Large intestine (tissue), 3 donors: ENCODE measurements at regions not wholly inside any gene's neighbourhood (a gene's known extent, or its start where the extent isn't known, plus 50 kb on each side); places are given as distances from the start of the nearest gene placed in this dataset.
"Not testable (repeated sequence)": the region's sequence is repeated elsewhere in the genome, so short reads cannot be mapped to it uniquely, and the experiment has no call there.

Source experiments
- DNase-seq, 2 donors: peaks; one replicate each; pipeline versions ENCODE4 v3.0.0 to v3.0.0-alpha.2; 2013
- H3K27ac ChIP-seq: one replicate; pipeline ENCODE4 v1.5.1; 2013; ENCODE audit warnings: low read length
- H3K27me3 ChIP-seq: 2 replicates; pipeline ENCODE4 v1.6.1; 2013; ENCODE audit warnings: low read length; ENCODE audit not compliant: control insufficient read depth, insufficient read depth
- H3K36me3 ChIP-seq: 2 replicates; pipeline ENCODE4 v1.6.1; 2013; ENCODE audit warnings: low read length; ENCODE audit not compliant: control insufficient read depth, insufficient read depth
- H3K4me1 ChIP-seq: one replicate; pipeline ENCODE4 v1.6.1; 2013; ENCODE audit warnings: low read length; ENCODE audit not compliant: control insufficient read depth, insufficient read depth
- H3K4me3 ChIP-seq: one replicate; pipeline ENCODE4 v1.5.1; 2013; ENCODE audit warnings: low read length
- H3K9me3 ChIP-seq: one replicate; pipeline ENCODE4 v1.6.1; 2013; ENCODE audit warnings: mild to moderate bottlenecking, low read depth, low read length, moderate library complexity; ENCODE audit not compliant: control insufficient read depth
- WGBS: methylation state at CpG from one replicate; pipeline ENCODE4 v1.1.5; 2013; ENCODE audit warnings: low lambda C conversion rate; ENCODE audit not compliant: insufficient coverage; 5-methylcytosine and 5-hydroxymethylcytosine counted together

DNA sequence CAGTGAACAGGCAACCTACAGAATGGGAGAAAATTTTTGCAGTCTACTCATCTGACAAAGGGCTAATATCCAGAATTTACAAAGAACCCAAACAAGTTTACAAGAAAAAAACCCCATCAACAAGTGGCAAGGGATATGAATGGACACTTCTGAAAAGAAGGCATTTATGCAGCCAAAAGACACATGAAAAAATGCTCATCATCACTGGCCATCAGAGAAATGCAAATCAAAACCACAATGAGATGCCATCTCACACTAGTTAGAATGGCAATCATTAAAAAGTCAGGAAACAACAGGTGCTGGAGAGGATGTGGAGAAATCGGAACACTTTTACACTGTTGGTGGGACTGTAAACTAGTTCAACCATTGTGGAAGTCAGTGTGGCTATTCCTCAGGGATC, 80.3 kb downstream of the ZNF474 start:
- not testable (repeated sequence) for H3K27ac ChIP-seq, H3K27me3 ChIP-seq, DNase-seq, H3K4me1 ChIP-seq, H3K36me3 ChIP-seq, H3K4me3 ChIP-seq, H3K9me3 ChIP-seq
- no CpG with 5 or more reads among the region's 1 CpG for WGBS

DNA sequence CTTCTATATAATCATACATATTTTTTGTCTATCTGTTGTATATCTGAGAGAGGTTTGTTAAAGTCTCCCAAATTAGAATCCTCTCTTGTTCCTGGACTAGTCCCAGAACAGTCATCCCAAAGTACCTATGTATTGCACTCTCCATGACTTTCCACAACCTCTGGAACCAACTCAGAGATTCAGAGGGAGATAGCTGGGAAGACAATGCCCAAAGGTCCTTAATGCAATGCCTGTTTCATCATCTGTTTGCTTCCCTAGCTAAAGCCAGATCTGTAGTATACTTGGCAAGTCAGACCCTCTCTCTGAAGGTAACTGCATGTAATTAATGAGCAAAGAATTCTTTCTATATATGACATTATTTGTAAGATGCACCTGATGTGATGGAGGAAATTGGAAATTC, 89.4 kb downstream of the ZNF474 start:
- Histone ChIP-seq H3K4me3 (no peak overlapping the region), H3K27ac (no peak overlapping the region), H3K4me1 (no peaks in the 10 kb centered on the region), H3K36me3 (no peaks in the 10 kb centered on the region), H3K9me3 (no peaks in the 10 kb centered on the region), H3K27me3 (no peaks in the 10 kb centered on the region)
- DNase-seq = no peak

DNA sequence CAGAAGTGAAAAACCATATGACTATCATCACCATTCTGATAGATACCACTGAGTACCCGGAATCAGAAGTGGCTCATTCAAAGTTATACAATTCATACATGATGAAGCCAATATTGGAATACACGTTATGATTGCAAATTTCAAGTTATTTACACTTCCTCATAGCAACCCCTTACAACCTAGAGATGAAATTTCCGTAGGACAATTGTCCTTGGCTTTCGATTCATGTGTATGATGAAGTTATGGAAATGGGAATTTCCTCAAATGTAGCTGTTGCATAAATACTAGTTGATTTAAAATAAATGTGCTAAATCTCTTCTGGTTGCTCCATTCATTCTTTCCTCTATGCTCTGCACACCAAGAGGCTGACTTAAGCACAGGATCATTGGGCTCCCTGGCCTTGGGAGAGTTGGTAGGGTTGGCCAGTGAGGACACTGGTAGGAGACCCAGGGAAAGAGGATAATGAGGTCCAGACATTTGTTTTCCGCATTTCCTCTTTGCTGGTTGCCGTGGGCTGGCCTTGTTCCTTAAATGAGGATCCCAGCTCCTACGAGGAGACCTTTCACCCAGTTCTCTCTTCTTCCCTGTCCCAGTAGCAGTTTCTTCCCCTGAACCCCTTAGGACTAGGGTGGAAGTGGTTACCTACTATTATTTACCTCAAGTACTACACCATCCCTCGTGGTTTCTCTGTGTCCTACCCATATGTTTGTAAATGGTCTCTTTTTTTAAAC, 90.3 kb downstream of the ZNF474 start:
- no peaks in the 10 kb centered on the region for H3K4me1 ChIP-seq
- H3K36me3 ChIP-seq = no peaks in the 10 kb centered on the region
- DNase-seq = no peak
- H3K27ac ChIP-seq = no peak overlapping the region
- H3K9me3 ChIP-seq = no peaks in the 10 kb centered on the region
- WGBS = 100% methylated on average over 1 of the region's 8 CpGs
- H3K27me3 ChIP-seq = no peaks in the 10 kb centered on the region
- no peak overlapping the region for H3K4me3 ChIP-seq

DNA sequence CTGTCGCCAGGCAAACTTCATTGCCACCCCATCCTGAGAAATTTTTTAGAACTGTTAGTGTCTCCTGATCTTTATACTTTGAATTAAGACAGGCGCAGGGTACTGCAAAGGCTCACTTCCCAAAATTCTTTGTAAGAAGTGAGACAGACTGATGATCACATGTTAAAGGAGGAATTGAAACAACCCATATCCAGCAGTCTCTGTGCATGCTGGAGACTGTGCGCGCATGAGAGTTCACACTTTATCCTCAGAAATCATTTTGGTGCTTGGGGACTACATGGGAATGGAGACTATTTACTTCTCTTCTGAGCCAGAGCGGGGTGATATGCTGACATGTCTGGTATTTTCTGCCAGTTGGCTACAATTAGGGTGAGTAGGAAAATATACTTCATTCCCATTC, 91.2 kb downstream of the ZNF474 start:
- DNase-seq = no peak
- Histone ChIP-seq H3K9me3 (no peaks in the 10 kb centered on the region), H3K4me3 (no peak overlapping the region), H3K4me1 (no peaks in the 10 kb centered on the region), H3K27ac (no peak overlapping the region), H3K27me3 (no peaks in the 10 kb centered on the region), H3K36me3 (no peaks in the 10 kb centered on the region)
- WGBS = no CpG with 5 or more reads among the region's 5 CpGs

DNA sequence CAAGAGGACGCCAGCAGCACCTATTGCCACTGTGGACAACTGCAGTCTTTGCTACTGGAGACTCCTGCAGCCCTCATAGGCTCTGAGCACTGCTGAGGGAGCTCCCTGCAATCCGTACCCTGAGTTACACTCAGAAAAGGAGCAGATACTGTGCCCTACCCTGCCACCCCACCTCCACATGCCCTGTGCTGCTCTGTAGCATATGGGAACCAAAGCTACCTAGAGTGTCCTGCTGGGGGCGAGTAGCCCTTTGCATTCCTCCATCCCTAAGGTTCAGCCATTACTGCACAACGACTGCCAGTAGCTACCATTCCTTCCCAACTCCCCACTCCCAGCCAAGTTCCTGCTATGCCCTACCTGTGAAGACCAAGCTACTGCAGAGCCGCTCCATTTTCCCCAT, 90.2 kb upstream of the SNCAIP start:
- H3K4me1 ChIP-seq = no peaks in the 10 kb centered on the region
- no peak for DNase-seq
- no CpG with 5 or more reads among the region's 5 CpGs for WGBS
- no peak overlapping the region for H3K4me3 ChIP-seq
- H3K27ac ChIP-seq = no peak overlapping the region
- no peaks in the 10 kb centered on the region for H3K36me3 ChIP-seq
- no peaks in the 10 kb centered on the region for H3K9me3 ChIP-seq
- H3K27me3 ChIP-seq = no peaks in the 10 kb centered on the region

DNA sequence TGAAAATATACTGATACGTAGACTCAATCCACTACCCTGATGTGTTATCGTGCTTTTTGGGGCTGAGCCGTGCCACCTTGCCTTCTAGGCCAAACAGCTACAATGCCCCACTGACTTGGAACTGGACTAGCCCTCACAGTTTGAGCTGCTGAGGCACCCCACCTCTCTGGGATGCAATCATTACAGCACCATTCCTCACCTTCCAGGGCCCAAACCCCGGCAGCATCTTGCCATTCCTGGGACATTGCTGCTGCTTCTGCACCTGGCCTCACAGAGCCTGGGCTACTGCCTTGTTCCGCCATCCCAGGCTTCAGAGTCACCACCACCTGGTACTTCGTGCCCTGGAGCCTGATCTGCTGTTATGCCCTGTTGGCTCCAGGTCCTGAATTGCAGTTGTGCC, 89.5 kb upstream of the SNCAIP start:
- Histone ChIP-seq H3K9me3 (no peaks in the 10 kb centered on the region), H3K4me1 (no peaks in the 10 kb centered on the region), H3K27ac (no peak overlapping the region), H3K36me3 (no peaks in the 10 kb centered on the region), H3K4me3 (no peak overlapping the region), H3K27me3 (no peaks in the 10 kb centered on the region)
- no CpG with 5 or more reads among the region's 6 CpGs for WGBS
- no peak for DNase-seq

DNA sequence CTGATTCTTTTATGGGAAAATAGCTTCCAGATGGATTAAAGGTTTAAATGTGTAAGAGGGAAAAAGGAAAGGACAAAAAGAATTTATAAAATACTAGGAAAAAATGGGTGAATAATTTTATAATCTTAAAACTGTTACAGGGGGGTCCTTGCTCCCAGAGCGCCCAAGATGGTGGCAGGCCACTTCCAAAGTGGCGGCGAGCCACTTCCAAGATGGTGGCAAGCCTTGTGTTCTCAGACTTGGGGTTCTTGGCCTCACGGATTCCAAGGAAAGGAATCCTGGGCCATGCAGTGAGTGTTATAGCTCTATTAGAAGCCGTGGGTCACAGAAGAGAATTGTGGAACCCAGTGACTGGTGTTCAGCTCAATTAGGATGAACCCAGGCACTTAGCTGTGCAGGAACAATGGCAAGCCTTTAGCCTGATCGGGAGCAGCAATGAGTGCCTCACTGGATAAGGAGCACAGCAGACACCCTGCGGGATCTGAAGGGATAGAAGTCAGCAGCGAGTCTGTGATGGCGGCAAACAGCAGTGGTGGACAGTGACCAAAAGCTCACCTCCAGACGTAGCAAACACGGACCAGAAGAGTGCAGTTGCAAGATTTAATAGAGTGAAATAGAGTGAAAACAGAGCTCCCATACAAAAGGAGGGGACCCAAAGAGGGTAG, 83.2 kb upstream of the SNCAIP start:
- no peaks in the 10 kb centered on the region for H3K9me3 ChIP-seq
- H3K27me3 ChIP-seq = no peaks in the 10 kb centered on the region
- no peak for DNase-seq
- no peaks in the 10 kb centered on the region for H3K36me3 ChIP-seq
- WGBS = no CpG with 5 or more reads among the region's 11 CpGs
- H3K4me1 ChIP-seq = no peaks in the 10 kb centered on the region
- no peak overlapping the region for H3K4me3 ChIP-seq
- no peak overlapping the region for H3K27ac ChIP-seq

DNA sequence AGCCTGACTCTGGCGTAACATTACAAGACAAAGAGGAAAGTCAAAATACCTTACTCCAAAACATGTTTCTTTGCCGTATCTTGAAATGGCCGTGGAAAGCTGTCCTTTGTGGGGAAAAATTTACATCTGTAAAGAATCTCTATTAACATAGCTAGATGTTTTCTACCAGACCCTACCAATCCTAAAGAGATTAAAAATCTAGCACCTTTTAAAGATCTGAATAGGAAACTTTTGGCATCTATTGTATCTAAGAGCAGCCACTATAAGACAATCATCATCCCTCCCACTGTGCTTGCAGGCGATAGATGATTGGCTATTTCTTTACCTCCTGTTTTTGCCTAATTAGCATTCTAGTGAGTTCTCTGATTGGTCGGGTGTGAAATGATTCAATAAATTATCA, 82.5 kb upstream of the SNCAIP start:
- no peaks in the 10 kb centered on the region for H3K36me3 ChIP-seq
- H3K4me3 ChIP-seq = no peak overlapping the region
- H3K27ac ChIP-seq = no peak overlapping the region
- no peaks in the 10 kb centered on the region for H3K27me3 ChIP-seq
- H3K4me1 ChIP-seq = no peaks in the 10 kb centered on the region
- DNase-seq = no peak
- 100% methylated on average over 2 of the region's 5 CpGs for WGBS
- no peaks in the 10 kb centered on the region for H3K9me3 ChIP-seq

DNA sequence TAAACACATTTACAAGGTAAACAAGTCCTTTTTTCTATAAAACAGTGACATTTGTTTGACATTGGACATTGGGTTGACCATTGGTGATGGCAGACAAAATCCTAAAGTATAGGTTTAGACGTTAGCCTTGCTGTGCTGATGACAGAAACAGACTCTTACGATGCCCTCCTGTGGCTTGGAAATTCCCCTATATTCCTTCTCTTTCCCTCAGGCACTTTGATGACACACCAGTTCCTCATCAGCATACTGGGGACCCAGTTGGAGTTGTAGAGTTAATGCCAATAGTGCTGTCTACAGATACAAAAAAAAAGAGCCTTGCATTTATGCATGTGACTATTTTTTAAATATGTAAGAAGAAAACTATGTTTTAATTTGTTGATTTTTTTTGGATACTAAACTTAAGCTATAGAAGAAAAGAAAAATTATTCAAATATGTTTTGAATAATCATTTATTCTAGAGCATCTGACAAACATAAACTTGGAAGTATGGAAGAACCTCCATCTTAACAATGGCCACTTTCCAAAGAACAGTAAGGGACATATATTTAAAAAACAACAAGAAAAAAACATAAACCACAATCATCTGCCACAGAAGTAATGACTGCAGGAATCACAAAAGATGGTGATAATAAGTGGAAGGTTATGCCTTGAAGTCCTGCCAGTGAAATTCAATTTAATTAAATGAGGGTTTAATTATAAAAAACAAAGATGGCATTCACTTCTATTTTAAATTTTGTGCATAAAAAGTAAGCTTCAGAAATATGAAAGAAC, 75.6 kb upstream of the SNCAIP start:
- no peak overlapping the region for H3K4me3 ChIP-seq
- no peaks in the 10 kb centered on the region for H3K9me3 ChIP-seq
- whole genome bisulfite sequencing = no CpG with 5 or more reads among the region's 2 CpGs
- H3K4me1 ChIP-seq = no peaks in the 10 kb centered on the region
- no peak for DNase-seq
- H3K36me3 ChIP-seq = no peaks in the 10 kb centered on the region
- H3K27me3 ChIP-seq = no peaks in the 10 kb centered on the region
- H3K27ac ChIP-seq = no peak overlapping the region

DNA sequence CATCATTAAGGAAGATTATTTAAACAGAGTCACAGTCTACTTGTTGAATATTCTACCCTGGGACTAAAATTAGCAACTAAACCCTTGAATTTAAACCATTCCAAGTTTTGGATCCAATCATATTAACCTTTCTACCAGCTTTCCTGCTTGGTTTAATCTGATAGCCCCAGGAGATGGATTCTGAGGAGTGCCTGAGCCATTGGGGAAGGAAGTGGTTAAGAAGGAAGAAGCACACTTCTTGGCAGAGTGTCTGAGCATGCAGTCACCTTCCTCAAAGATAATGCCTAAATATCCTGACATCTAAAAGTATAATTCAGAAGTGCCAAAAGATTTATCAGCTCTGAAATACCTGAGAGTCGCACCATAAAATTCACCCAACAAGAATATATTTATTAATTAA, 74.1 kb upstream of the SNCAIP start:
- no peak overlapping the region for H3K4me3 ChIP-seq
- no CpG with 5 or more reads among the region's 1 CpG for WGBS

More for the DNA sequence above, 74.1 kb upstream of the SNCAIP start:
- no peaks in the 10 kb centered on the region for H3K36me3 ChIP-seq
- no peaks in the 10 kb centered on the region for H3K4me1 ChIP-seq
- H3K27ac ChIP-seq = no peak overlapping the region
- no peaks in the 10 kb centered on the region for H3K27me3 ChIP-seq
- DNase-seq = no peak
- no peaks in the 10 kb centered on the region for H3K9me3 ChIP-seq
